ENCODE measurements at regions not wholly inside any gene's neighbourhood (a gene's known extent, or its start where the extent isn't known, plus 50 kb on each side); places are given as distances from the start of the nearest gene placed in this dataset.

DNA sequence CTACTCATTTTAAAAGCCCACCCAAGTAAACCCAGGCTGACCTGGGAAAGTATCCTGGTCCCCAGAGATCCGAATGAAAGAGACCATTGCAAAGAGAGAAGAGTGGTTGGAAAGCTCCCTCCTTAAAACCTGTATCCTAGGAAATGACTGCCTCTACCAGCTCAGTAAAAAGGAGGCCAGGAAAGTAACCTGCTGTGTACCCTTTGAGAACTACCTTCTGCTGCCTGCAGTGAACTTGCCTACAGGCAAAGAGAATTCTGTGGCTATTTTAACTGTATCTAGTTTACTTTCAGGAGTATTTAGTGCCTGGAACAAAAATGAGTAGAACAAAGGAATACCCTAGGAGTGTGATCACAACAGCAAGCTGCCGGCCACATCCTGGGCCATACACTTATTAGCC is 641.7 kb upstream of the NRXN1 start:
- TF ChIP-seq, protein P1, sequence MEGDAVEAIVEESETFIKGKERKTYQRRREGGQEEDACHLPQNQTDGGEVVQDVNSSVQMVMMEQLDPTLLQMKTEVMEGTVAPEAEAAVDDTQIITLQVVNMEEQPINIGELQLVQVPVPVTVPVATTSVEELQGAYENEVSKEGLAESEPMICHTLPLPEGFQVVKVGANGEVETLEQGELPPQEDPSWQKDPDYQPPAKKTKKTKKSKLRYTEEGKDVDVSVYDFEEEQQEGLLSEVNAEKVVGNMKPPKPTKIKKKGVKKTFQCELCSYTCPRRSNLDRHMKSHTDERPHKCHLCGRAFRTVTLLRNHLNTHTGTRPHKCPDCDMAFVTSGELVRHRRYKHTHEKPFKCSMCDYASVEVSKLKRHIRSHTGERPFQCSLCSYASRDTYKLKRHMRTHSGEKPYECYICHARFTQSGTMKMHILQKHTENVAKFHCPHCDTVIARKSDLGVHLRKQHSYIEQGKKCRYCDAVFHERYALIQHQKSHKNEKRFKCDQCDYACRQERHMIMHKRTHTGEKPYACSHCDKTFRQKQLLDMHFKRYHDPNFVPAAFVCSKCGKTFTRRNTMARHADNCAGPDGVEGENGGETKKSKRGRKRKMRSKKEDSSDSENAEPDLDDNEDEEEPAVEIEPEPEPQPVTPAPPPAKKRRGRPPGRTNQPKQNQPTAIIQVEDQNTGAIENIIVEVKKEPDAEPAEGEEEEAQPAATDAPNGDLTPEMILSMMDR (optimal IDR thresholded peaks at IDR 0.05 in 1 of 3, IDR thresholded peaks at IDR 0.05 in 1 of 3, conservative IDR thresholded peaks at IDR 0.05 in 1 of 3; ENCODE audit: extremely low read depth in 1 of 3, insufficient read depth in 2 of 3, low read length in 3 of 3), result no peak
- no peak for TF ChIP-seq EZH2 (IDR thresholded peaks at IDR 0.05; ENCODE audit: low read length)
